HepG2 (cell line): ENCODE measurements at regions not wholly inside any gene's neighbourhood (a gene's known extent, or its start where the extent isn't known, plus 50 kb on each side); places are given as distances from the start of the nearest gene placed in this dataset.

Experiments
- ATAC-seq: fragments of 200-7000 bp; cut with Tn5 transposase; 3 replicates; pipeline ENCODE4 v1.9.1; 2020; ENCODE audit warnings: mild to moderate bottlenecking, moderate library complexity
- BruUV-seq: library from RNA; stranded (reverse); fragments of 400-500 nt; replicated peaks from 2 replicates; lab custom pipeline; 2021; lab: Mats Ljungman, UMichigan
- CTCF ChIA-PET: fragments of 300-600 bp; formaldehyde crosslinking; extraction: SDS; loops from one replicate; lab custom pipeline; 2021; ENCODE audit warnings: low total read pairs, inconsistent platforms, low intra/inter-chr PET ratio; lab: Yijun Ruan, JAX
- POLR2A ChIA-PET: fragments of 350-600 bp; sonication (Branson Sonifier 250); formaldehyde crosslinking; loops from one replicate; lab custom pipeline; 2020; ENCODE audit warnings: antibody characterized with exemption, inconsistent platforms; lab: Yijun Ruan, JAX
- DNase-seq: peaks from one replicate; pipeline ENCODE4 v3.0.0-alpha.2; 2015; ENCODE audit warnings: low spot score
- FAIRE-seq: peaks from 3 replicates; lab custom pipeline; 2011; peaks lifted over from hg19 to GRCh38; lab: Jason Lieb, UNC
- H2AFZ ChIP-seq: one replicate; pipeline ENCODE4 v1.6.1; 2011; ENCODE audit warnings: low read length, inconsistent platforms
- H3K27ac ChIP-seq: fragments of 300-600 bp; 3 replicates; pipeline ENCODE4 v1.8.0; 2011; ENCODE audit warnings: mixed run types, mild to moderate bottlenecking, mixed read lengths, low read length, inconsistent platforms; ENCODE audit not compliant: insufficient read depth; ENCODE audit errors: extremely low read length
- H3K27me3 ChIP-seq, 2 experiments: fragments of 200-600 bp in 1 of 2; 2 replicates in 1 of 2; 3 replicates in 1 of 2; pipeline versions ENCODE4 v1.6.0 to v1.8.0; 2011; ENCODE audit warnings: low read length in 2 of 2, mild to moderate bottlenecking in 2 of 2, moderate library complexity in 2 of 2, inconsistent platforms in 1 of 2; ENCODE audit not compliant: insufficient read depth in 2 of 2, control insufficient read depth in 1 of 2
- H3K36me3 ChIP-seq, 2 experiments: fragments of 200-600 bp in 1 of 2; replicated peaks in 1 of 2; 2 replicates in 1 of 2; 3 replicates in 1 of 2; pipeline versions ENCODE4 v1.5.1 to v1.8.0; 2011; ENCODE audit warnings: low read length in 2 of 2, inconsistent platforms in 1 of 2; ENCODE audit not compliant: insufficient read depth in 2 of 2, control insufficient read depth in 1 of 2
- H3K4me1 ChIP-seq: 2 replicates; pipeline ENCODE4 v1.5.1; 2012; ENCODE audit warnings: low read length, inconsistent platforms; ENCODE audit not compliant: insufficient read depth
- H3K4me2 ChIP-seq: 2 replicates; pipeline ENCODE4 v1.6.0; 2011; ENCODE audit warnings: low read depth, low read length, inconsistent platforms
- H3K4me3 ChIP-seq, 3 experiments: fragments of 200-600 bp in 1 of 3; sonication (generic), shearing (Covaris generic) in 1 of 3; replicated peaks in 1 of 3; 2 replicates each; pipeline ENCODE4 v1.5.1; 2011 to 2016; ENCODE audit warnings: low read length in 3 of 3, inconsistent platforms in 2 of 3, low read depth in 2 of 3, mild to moderate bottlenecking in 2 of 3, control low read depth in 1 of 3, mixed read lengths in 1 of 3; ENCODE audit not compliant: insufficient read depth in 1 of 3
- H3K79me2 ChIP-seq: one replicate; pipeline ENCODE4 v1.6.1; 2011; ENCODE audit warnings: low read length, inconsistent platforms; ENCODE audit not compliant: insufficient read depth
- H3K9ac ChIP-seq: 2 replicates; pipeline ENCODE4 v1.6.0; 2011; ENCODE audit warnings: mild to moderate bottlenecking, low read depth, low read length, inconsistent platforms; ENCODE audit not compliant: insufficient read depth
- H3K9me3 ChIP-seq: 2 replicates; pipeline ENCODE4 v1.5.1; 2012; ENCODE audit warnings: mild to moderate bottlenecking, low read length
- H4K20me1 ChIP-seq: 2 replicates; pipeline ENCODE4 v1.6.0; 2011; ENCODE audit warnings: inconsistent platforms, mild to moderate bottlenecking, low read length, moderate library complexity; ENCODE audit not compliant: insufficient read depth
- ARID5B ChIP-seq: IDR thresholded peaks from 2 replicates; pipeline ENCODE4 v1.4.0; 2020; ENCODE audit warnings: mild to moderate bottlenecking, missing genetic modification reagents
- HNF1B ChIP-seq: sonication (generic); formaldehyde crosslinking; IDR thresholded peaks from 2 replicates; pipeline ENCODE4 v1.5.1; 2020; ENCODE audit warnings: mild to moderate bottlenecking, moderate library complexity, missing genetic modification reagents
- MNT ChIP-seq: fragments of 450-650 bp; IDR thresholded peaks from 2 replicates; pipeline ENCODE4 v1.6.1; 2016
- RELA ChIP-seq: sonication (generic); formaldehyde crosslinking; IDR thresholded peaks from 2 replicates; pipeline ENCODE4 v1.4.0; 2020; ENCODE audit warnings: missing genetic modification reagents
- ZNF143 ChIP-seq: sonication (generic); formaldehyde crosslinking; IDR thresholded peaks from 2 replicates; pipeline ENCODE4 v1.4.0; 2020; ENCODE audit warnings: missing genetic modification reagents
- ZNF367 ChIP-seq: sonication (generic); formaldehyde crosslinking; IDR thresholded peaks from 2 replicates; pipeline ENCODE4 v1.4.0; 2020; ENCODE audit warnings: missing genetic modification reagents, borderline replicate concordance
- ZNF431 ChIP-seq: sonication (generic); formaldehyde crosslinking; IDR thresholded peaks from 2 replicates; pipeline ENCODE4 v1.9.0; 2022; ENCODE audit warnings: missing genetic modification reagents, low read depth, mild to moderate bottlenecking, borderline replicate concordance
- ZNF460 ChIP-seq: sonication (generic); formaldehyde crosslinking; IDR thresholded peaks from 2 replicates; pipeline ENCODE4 v1.5.1; 2020; ENCODE audit warnings: missing genetic modification reagents, mild to moderate bottlenecking, borderline replicate concordance
- ZNF563 ChIP-seq: sonication (generic); formaldehyde crosslinking; IDR thresholded peaks from 2 replicates; pipeline ENCODE4 v1.8.0; 2022; ENCODE audit warnings: mild to moderate bottlenecking, moderate library complexity, missing genetic modification reagents
- ZNF670 ChIP-seq: sonication (generic); formaldehyde crosslinking; IDR thresholded peaks from 2 replicates; pipeline ENCODE4 v1.8.0; 2022; ENCODE audit warnings: mild to moderate bottlenecking, missing genetic modification reagents, borderline replicate concordance
- ZNF782 ChIP-seq: sonication (generic); formaldehyde crosslinking; IDR thresholded peaks from 2 replicates; pipeline ENCODE4 v1.4.0; 2020; ENCODE audit warnings: missing genetic modification reagents, mild to moderate bottlenecking, borderline replicate concordance
- ZNF816 ChIP-seq: sonication (generic); formaldehyde crosslinking; IDR thresholded peaks from 2 replicates; pipeline ENCODE4 v1.8.0; 2022; ENCODE audit warnings: missing genetic modification reagents, mild to moderate bottlenecking, borderline replicate concordance
- WGBS: methylation state at CpG from one replicate; pipeline ENCODE4 v1.1.6; 2017; ENCODE audit warnings: low lambda C conversion rate; 5-methylcytosine and 5-hydroxymethylcytosine counted together
- in situ Hi-C: cut with HindIII; loops from 2 replicates; pipeline ENCODE4 v1.10.0; 2017; ENCODE audit warnings: low pct_unique_long_range_greater_than_20kb; ENCODE audit not compliant: extremely low pct_ligation_motif_present
- intact Hi-C: fragments of 100-400 bp; cut with micrococcal nuclease; formaldehyde crosslinking; loops from one replicate; pipeline ENCODE4 v1.10.0; 2022; ENCODE audit not compliant: unreplicated experiment

GRCh38 chr13:36495431-36495830, 63.1 kb downstream of the CCNA1 start:
- Histone ChIP-seq H3K4me2 (no peak overlapping the region), H3K27me3 (0 out of 5 replicates have a peak, but pooled peaks cover 0 to 2% of the 10 kb centered on the region in 2 experiments), H3K27ac (no peak overlapping the region), H3K79me2 (no peaks in the 10 kb centered on the region), H3K36me3 (no peaks in the 10 kb centered on the region), H3K4me3 (no peak overlapping the region), H2AFZ (no peak overlapping the region), H3K9ac (no peak overlapping the region), H3K9me3 (no peaks in the 10 kb centered on the region), H3K4me1 (no peaks in the 10 kb centered on the region), H4K20me1 (no peaks in the 10 kb centered on the region)
- FAIRE-seq (no peak), ATAC-seq (no peak), DNase-seq (no peak)
- ChIA-PET POLR2A (no interaction called here), CTCF (no interaction called here)
- in situ Hi-C loops (no loop called here), intact Hi-C loops (no loop called here)
- TF ChIP-seq MNT (peak; percentile 67), ARID5B (CRISPR knock-in tag) (no peak)
- BruUV-seq = no TSS peak
- 29% methylated on average over 4 of the region's 4 CpGs for WGBS

GRCh38 chr13:36509369-36509768, 77.1 kb downstream of the CCNA1 start:
- Histone ChIP-seq H3K4me3 (no peak overlapping the region), H3K9ac (no peak overlapping the region), H3K27ac (no peak overlapping the region), H4K20me1 (no peaks in the 10 kb centered on the region), H3K4me1 (no peaks in the 10 kb centered on the region), H3K4me2 (no peak overlapping the region), H3K27me3 (no peaks in the 10 kb centered on the region), H3K79me2 (no peaks in the 10 kb centered on the region), H3K9me3 (peaks cover 4% of the 10 kb centered on the region; the same call in 1 of the 2 replicates), H3K36me3 (no peaks in the 10 kb centered on the region), H2AFZ (no peak overlapping the region)
- in situ Hi-C loops = no loop called here
- ChIA-PET CTCF (no interaction called here), POLR2A (no interaction called here)
- ATAC-seq (no peak), DNase-seq (no peak), FAIRE-seq (no peak)
- intact Hi-C loops = no loop called here
- no TSS peak for BruUV-seq
- WGBS = 10% methylated on average over 2 of the region's 3 CpGs
- TF ChIP-seq HNF1B (CRISPR knock-in tag) = no peak
- no peak for TF ChIP-seq ZNF367 (CRISPR knock-in tag)
- TF ChIP-seq ZNF670 (CRISPR knock-in tag) = no peak
- no peak for TF ChIP-seq ZNF563 (CRISPR knock-in tag)
- no peak for TF ChIP-seq ZNF782
- TF ChIP-seq RELA (CRISPR knock-in tag) = no peak
- TF ChIP-seq ZNF431 = no peak
- TF ChIP-seq ZNF143 = no peak
- TF ChIP-seq ZNF816 (CRISPR knock-in tag) = no peak
- TF ChIP-seq ZNF460 (CRISPR knock-in tag) = no peak
